Ascending aorta (tissue), 2 donors: ENCODE measurements at regions not wholly inside any gene's neighbourhood (a gene's known extent, or its start where the extent isn't known, plus 50 kb on each side); places are given as distances from the start of the nearest gene placed in this dataset.
A peak's percentile ranks its signal among the peaks of the same experiment; 100 is the strongest.

Experiments
- DNase-seq, 2 donors: peaks; one replicate each; pipeline ENCODE4 v3.0.0-alpha.2; 2019; ENCODE audit warnings: low spot score in 2 of 2
- H3K27ac ChIP-seq, 2 donors: fragments of 200-600 bp; sonication (generic); one replicate each; pipeline ENCODE4 v1.5.1; 2016 to 2017; ENCODE audit warnings: mild to moderate bottlenecking in 1 of 2
- H3K27me3 ChIP-seq: fragments of 200-600 bp; sonication (generic); one replicate; pipeline ENCODE4 v1.5.1; 2017
- H3K36me3 ChIP-seq, 2 donors: fragments of 200-600 bp; sonication (generic); one replicate each; pipeline ENCODE4 v1.5.1; 2016
- H3K4me1 ChIP-seq, 2 donors: fragments of 200-600 bp; sonication (generic); one replicate each; pipeline ENCODE4 v1.5.1; 2016 to 2017; ENCODE audit warnings: mild to moderate bottlenecking in 1 of 2
- H3K4me3 ChIP-seq, 2 donors: fragments of 200-600 bp; sonication (generic); one replicate each; pipeline ENCODE4 v1.5.1; 2016 to 2017; ENCODE audit warnings: mild to moderate bottlenecking in 1 of 2
- H3K9me3 ChIP-seq, 2 donors: fragments of 200-600 bp; sonication (generic); one replicate each; pipeline ENCODE4 v1.5.1; 2016
- intact Hi-C: fragments of 100-400 bp; cut with DNase I; formaldehyde crosslinking; loops from one replicate; pipeline ENCODE4 v1.15.1; 2023
- TF ChIP-seq, protein P1 (sequence below), 3 experiments: fragments of 200-600 bp in 2 of 3; fragments of 450-650 bp in 1 of 3; sonication (generic) in 2 of 3; IDR thresholded peaks; one replicate each; pipeline ENCODE4 v1.5.1; 2016 to 2019; ENCODE audit warnings: antibody characterized with exemption in 3 of 3, mild to moderate bottlenecking in 1 of 3, moderate library complexity in 1 of 3

DNA sequence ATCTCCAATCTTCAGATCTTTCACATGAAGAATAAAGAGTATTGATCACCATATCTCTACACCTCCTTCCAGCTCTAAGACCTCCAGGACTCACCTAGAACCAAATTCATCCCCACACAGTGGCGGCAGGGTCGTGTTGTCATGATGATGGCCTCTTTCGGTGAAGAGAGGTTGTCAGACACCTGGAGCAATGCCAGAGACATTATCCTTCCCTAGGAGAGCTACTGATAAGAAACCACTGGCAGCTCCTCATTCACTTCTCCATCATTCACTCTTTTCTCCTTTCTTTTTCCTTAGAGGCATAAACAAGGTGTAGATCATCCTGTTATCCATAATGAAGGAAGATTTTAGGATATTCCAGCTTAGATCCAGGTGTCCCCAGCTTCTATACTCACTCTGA lies 197.9 kb upstream of the TNP1 start:
- Histone ChIP-seq H3K36me3 (no peaks in the 10 kb centered on the region), H3K27ac (no peak overlapping the region), H3K9me3 (no peaks in the 10 kb centered on the region), H3K4me3 (no peak overlapping the region), H3K27me3 (no peaks in the 10 kb centered on the region), H3K4me1 (peaks cover 11 to 31% of the 10 kb centered on the region in 2 donors)
- intact Hi-C loops, result loop anchor here (2.0 kb wide), 1 partner anchor 41 kb away; no protein-coding TSS in a partner anchor
- DNase-seq, result no peak
- TF ChIP-seq, protein P1, sequence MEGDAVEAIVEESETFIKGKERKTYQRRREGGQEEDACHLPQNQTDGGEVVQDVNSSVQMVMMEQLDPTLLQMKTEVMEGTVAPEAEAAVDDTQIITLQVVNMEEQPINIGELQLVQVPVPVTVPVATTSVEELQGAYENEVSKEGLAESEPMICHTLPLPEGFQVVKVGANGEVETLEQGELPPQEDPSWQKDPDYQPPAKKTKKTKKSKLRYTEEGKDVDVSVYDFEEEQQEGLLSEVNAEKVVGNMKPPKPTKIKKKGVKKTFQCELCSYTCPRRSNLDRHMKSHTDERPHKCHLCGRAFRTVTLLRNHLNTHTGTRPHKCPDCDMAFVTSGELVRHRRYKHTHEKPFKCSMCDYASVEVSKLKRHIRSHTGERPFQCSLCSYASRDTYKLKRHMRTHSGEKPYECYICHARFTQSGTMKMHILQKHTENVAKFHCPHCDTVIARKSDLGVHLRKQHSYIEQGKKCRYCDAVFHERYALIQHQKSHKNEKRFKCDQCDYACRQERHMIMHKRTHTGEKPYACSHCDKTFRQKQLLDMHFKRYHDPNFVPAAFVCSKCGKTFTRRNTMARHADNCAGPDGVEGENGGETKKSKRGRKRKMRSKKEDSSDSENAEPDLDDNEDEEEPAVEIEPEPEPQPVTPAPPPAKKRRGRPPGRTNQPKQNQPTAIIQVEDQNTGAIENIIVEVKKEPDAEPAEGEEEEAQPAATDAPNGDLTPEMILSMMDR (IDR thresholded peaks at IDR 0.05), result no peak

GRCh38 chr2:217055624-217056023 lies 195.8 kb upstream of the TNP1 start:
- intact Hi-C loops, result no loop called here
- TF ChIP-seq, protein P1 (IDR thresholded peaks at IDR 0.05), result no peak

DNA sequence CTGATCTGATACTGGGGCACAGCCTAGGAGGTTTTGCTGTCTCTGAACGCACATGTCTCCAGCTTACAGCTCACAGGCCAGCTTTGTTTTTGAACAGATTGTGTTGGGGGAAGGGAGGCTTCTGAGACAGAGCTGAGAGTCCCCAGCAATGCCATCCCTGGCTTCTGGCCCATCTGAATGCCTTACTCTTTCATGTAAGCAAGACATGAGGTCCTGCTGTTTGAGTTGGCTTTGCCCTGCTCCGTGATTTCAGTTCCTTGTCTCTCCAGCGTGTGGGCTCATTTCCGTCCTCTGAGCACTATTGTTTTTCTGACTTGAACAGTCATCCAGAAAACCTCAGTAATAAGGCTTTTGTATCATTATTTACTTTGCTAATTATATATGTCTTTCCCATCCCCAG lies 194.9 kb upstream of the TNP1 start:
- H3K27me3 ChIP-seq, result no peaks in the 10 kb centered on the region
- TF ChIP-seq, protein P1 (IDR thresholded peaks at IDR 0.05), result no peak
- H3K4me1 ChIP-seq, result peaks cover 13 to 45% of the 10 kb centered on the region in 2 donors
- no peak overlapping the region for H3K4me3 ChIP-seq
- peak in 1 of 2 donors; percentile 70 for DNase-seq
- no peaks in the 10 kb centered on the region for H3K36me3 ChIP-seq
- H3K27ac ChIP-seq, result peak overlapping the region; percentile 78 to 89
- no peaks in the 10 kb centered on the region for H3K9me3 ChIP-seq
- intact Hi-C loops, result loop anchor here (5.0 kb wide), 2 partner anchors 53 to 357 kb away; partner anchors contain the start of gene IGFBP5

More at GRCh38 chr2:217055624-217056023, 195.8 kb upstream of the TNP1 start:
- Histone ChIP-seq H3K27me3 (no peaks in the 10 kb centered on the region), H3K27ac (peak overlapping the region; percentile 78 to 89), H3K9me3 (no peaks in the 10 kb centered on the region), H3K36me3 (no peaks in the 10 kb centered on the region), H3K4me3 (no peak overlapping the region), H3K4me1 (peaks cover 13 to 46% of the 10 kb centered on the region in 2 donors)
- DNase-seq, result no peak

DNA sequence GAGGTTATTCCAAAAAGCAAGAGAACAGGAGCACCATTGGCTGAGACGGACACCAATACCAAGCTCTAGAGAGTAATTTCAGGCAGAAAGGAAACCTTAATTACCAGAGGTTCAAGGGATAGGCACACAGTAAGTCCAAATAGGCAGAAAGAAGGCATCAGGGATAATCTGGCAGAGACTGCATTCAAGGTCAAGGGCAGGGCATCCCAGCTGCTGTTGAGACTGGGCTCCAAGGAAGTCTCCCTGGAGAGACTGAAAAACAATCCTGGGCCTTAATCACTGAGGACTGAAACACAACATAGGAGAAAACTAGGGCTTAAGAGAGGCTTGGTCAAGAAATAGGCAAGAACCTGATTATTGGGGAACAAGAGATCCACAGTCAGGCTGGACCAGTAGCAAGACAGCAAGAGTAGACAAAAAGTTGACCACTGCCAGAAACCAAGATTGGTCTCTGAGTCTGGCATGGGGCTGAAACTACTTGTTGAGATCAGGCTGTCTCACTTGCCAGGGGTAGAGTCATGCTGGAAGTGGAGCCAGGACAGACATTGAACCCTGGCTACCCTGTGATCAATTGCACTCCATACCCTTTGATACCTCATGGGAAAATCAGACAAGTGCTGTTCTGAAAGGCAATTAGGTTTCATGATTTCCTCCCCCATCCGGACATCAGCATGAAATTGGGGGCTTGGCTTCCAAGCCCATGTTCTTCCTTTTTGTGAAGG lies 193.2 kb upstream of the TNP1 start:
- TF ChIP-seq, protein P1 (IDR thresholded peaks at IDR 0.05), result no peak
- H3K27ac ChIP-seq, result peak overlapping the region; percentile 78 to 89

DNA sequence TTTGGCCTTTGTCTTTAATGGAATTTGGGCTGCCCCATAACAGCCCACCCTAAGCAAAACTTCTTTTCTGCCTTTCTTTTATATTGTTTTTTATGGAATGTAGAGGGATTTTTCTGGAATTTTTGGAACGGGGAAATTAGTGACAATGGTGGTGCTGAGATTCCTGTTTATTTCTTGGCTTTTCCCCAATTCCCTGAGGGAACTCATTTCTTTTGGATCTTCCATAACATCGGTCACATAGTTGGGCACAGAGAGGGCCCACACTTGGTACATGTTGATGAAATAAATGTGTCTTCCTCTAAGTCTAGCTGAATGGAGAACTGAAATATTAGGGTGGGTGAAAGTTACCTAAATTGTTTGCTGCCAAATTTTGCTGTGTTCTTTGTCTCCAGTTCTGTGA lies 191.6 kb upstream of the TNP1 start:
- Histone ChIP-seq H3K9me3 (no peaks in the 10 kb centered on the region), H3K27me3 (no peaks in the 10 kb centered on the region), H3K36me3 (no peaks in the 10 kb centered on the region), H3K4me3 (no peak overlapping the region), H3K4me1 (peaks cover 13 to 45% of the 10 kb centered on the region in 2 donors), H3K27ac (peak overlapping the region in 1 of 2 donors; percentile 31)
- TF ChIP-seq, protein P1 (IDR thresholded peaks at IDR 0.05), result no peak
- DNase-seq, result no peak
- intact Hi-C loops, result loop anchor here (5.0 kb wide), 2 partner anchors 56 to 354 kb away; partner anchors contain the start of gene IGFBP5

More for the DNA sequence above, 193.2 kb upstream of the TNP1 start:
- H3K36me3 ChIP-seq, result no peaks in the 10 kb centered on the region
- no peaks in the 10 kb centered on the region for H3K9me3 ChIP-seq
- no peak overlapping the region for H3K4me3 ChIP-seq
- peaks cover 13 to 45% of the 10 kb centered on the region in 2 donors for H3K4me1 ChIP-seq
- no peaks in the 10 kb centered on the region for H3K27me3 ChIP-seq
- intact Hi-C loops, result loop anchor here (5.0 kb wide), 2 partner anchors 54 to 356 kb away; partner anchors contain the start of gene IGFBP5
- no peak for DNase-seq
